GM12892 (cell line): ENCODE measurements at regions not wholly inside any gene's neighbourhood (a gene's known extent, or its start where the extent isn't known, plus 50 kb on each side); places are given as distances from the start of the nearest gene placed in this dataset.

Experiments used
- POLR2A ChIP-seq: IDR thresholded peaks from 2 replicates; pipeline ENCODE4 v1.6.1; 2011; ENCODE audit warnings: low read depth, low read length, control low read depth
- TAF1 ChIP-seq: IDR thresholded peaks from 2 replicates; pipeline ENCODE4 v1.6.1; 2011; ENCODE audit warnings: low read depth, mild to moderate bottlenecking, control low read depth, low read length, borderline replicate concordance

DNA sequence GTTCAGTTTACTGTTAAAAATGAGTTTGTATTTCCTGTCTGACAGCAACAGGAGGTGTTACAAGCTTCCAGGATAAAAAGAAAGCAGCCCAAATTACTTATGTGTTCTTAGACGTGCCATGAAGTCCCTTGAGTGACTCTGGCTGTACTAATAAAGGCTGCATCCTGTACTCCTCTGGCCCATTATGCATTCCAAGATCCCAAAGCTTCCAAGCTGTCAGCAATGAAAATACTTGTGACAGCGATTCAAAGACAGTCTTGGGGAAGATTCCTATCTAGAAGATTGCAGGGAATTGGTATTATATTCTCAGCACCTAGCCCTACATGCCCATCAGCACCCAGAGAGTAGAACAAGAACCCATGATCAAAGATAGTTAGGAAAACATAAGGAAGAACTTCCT is 281.6 kb upstream of the TRPC7 start:
- no peak for TF ChIP-seq TAF1
- no peak for TF ChIP-seq POLR2A
